ENCODE measurements at regions not wholly inside any gene's neighbourhood (a gene's known extent, or its start where the extent isn't known, plus 50 kb on each side); places are given as distances from the start of the nearest gene placed in this dataset.

GRCh38 chr10:60573336-60573735, 183.7 kb upstream of the ANK3 start:
- no peaks in the 10 kb centered on the region for H3K36me3 ChIP-seq
- no peaks in the 10 kb centered on the region for H3K27me3 ChIP-seq (ENCODE audit: insufficient read depth, low read depth, severe bottlenecking)
- no peak overlapping the region for H3K4me3 ChIP-seq (ENCODE audit: low read depth, low read length)
- no peak for DNase-seq
- no peaks in the 10 kb centered on the region for H3K9me3 ChIP-seq (ENCODE audit: severe bottlenecking)
- no peak for TF ChIP-seq CTCF (IDR thresholded peaks at IDR 0.05; ENCODE audit: low read depth, low read length)
- no peak overlapping the region for H3K27ac ChIP-seq

- Histone ChIP-seq H3K27me3 (ENCODE audit: insufficient read depth, low read depth, severe bottlenecking) (no peaks in the 10 kb centered on the region), H3K4me3 (ENCODE audit: low read depth, low read length) (no peak overlapping the region), H3K27ac (no peak overlapping the region), H3K36me3 (no peaks in the 10 kb centered on the region), H3K9me3 (ENCODE audit: severe bottlenecking) (no peaks in the 10 kb centered on the region)
- DNase-seq: no peak
- TF ChIP-seq CTCF (IDR thresholded peaks at IDR 0.05; ENCODE audit: low read depth, low read length): no peak
Measured at GRCh38 chr10:60572511-60573194, 183.0 kb upstream of the ANK3 start.

- no peak for TF ChIP-seq CTCF (IDR thresholded peaks at IDR 0.05; ENCODE audit: low read depth, low read length)
- H3K27me3 ChIP-seq (ENCODE audit: insufficient read depth, low read depth, severe bottlenecking): no peaks in the 10 kb centered on the region
Measured at GRCh38 chr10:60570896-60571295, 181.2 kb upstream of the ANK3 start.

GRCh38 chr10:60570272-60570865, 180.7 kb upstream of the ANK3 start:
- Histone ChIP-seq H3K9me3 (ENCODE audit: severe bottlenecking) (no peaks in the 10 kb centered on the region), H3K4me3 (ENCODE audit: low read depth, low read length) (no peak overlapping the region), H3K27me3 (ENCODE audit: insufficient read depth, low read depth, severe bottlenecking) (no peaks in the 10 kb centered on the region), H3K36me3 (no peaks in the 10 kb centered on the region), H3K27ac (no peak overlapping the region)
- no peak for TF ChIP-seq CTCF (IDR thresholded peaks at IDR 0.05; ENCODE audit: low read depth, low read length)
- DNase-seq: no peak

More at GRCh38 chr10:60570896-60571295, 181.2 kb upstream of the ANK3 start:
- no peak overlapping the region for H3K27ac ChIP-seq
- no peaks in the 10 kb centered on the region for H3K9me3 ChIP-seq (ENCODE audit: severe bottlenecking)
- H3K36me3 ChIP-seq: no peaks in the 10 kb centered on the region
- no peak for DNase-seq
- H3K4me3 ChIP-seq (ENCODE audit: low read depth, low read length): no peak overlapping the region

- DNase-seq: no peak
- Histone ChIP-seq H3K27me3 (ENCODE audit: insufficient read depth, low read depth, severe bottlenecking) (no peaks in the 10 kb centered on the region), H3K27ac (no peak overlapping the region), H3K4me3 (ENCODE audit: low read depth, low read length) (no peak overlapping the region), H3K36me3 (no peaks in the 10 kb centered on the region), H3K9me3 (ENCODE audit: severe bottlenecking) (no peaks in the 10 kb centered on the region)
- TF ChIP-seq CTCF (IDR thresholded peaks at IDR 0.05; ENCODE audit: low read depth, low read length): no peak
Measured at GRCh38 chr10:60569681-60570080, 180.0 kb upstream of the ANK3 start.

- H3K27ac ChIP-seq: no peak overlapping the region
- DNase-seq: no peak
- H3K27me3 ChIP-seq (ENCODE audit: insufficient read depth, low read depth, severe bottlenecking): no peaks in the 10 kb centered on the region
- H3K36me3 ChIP-seq: no peaks in the 10 kb centered on the region
- no peak overlapping the region for H3K4me3 ChIP-seq (ENCODE audit: low read depth, low read length)
- no peaks in the 10 kb centered on the region for H3K9me3 ChIP-seq (ENCODE audit: severe bottlenecking)
- TF ChIP-seq CTCF (IDR thresholded peaks at IDR 0.05; ENCODE audit: low read depth, low read length): no peak
Measured at GRCh38 chr10:60566096-60566495, 176.4 kb upstream of the ANK3 start.
